ENCODE measurements at regions not wholly inside any gene's neighbourhood (a gene's known extent, or its start where the extent isn't known, plus 50 kb on each side); places are given as distances from the start of the nearest gene placed in this dataset.

DNA sequence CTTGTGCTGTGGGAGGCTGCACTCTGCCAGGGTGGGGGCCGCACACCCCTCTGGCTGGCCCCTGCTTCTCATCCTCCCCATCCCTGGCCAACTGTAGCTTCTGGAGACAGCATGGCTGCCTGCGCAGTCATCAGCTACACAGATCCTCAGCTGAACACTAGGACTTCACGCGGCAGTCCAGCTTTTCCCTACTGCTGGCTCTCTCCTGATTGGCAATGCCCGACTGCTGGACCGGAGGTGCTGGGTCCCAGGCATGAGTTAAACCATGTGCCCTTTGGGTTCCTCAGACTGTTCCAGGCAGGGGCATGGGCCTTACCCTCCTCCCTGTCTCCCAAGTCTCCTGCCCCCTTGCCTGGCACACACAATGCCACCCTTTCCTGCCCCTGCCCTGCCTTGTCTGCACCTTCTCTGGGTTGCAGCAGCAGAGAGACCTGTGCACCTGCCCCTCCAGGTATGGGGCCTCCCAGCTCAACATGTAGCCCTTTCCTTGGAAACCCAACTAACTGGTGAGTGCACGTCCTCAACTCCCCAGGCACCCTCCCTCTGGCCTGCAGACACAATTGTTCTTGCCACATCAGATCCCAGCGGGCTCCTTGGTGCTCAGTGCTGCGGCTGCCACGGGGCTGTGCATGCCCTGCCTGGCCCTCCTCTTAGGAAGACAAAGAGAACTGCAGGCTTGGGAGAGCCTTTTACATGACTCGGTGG, 1039.2 kb downstream of the TBC1D22A start (continued):
- no peak for TF ChIP-seq ZNF121 (tag by site-specific recombination; IDR thresholded peaks at IDR 0.05)
- TF ChIP-seq ZSCAN30 (tag by site-specific recombination; IDR thresholded peaks at IDR 0.05) = no peak
- TF ChIP-seq ZNF549 (tag by site-specific recombination; IDR thresholded peaks at IDR 0.05) = no peak
- TF ChIP-seq TSHZ1 (tag by site-specific recombination; IDR thresholded peaks at IDR 0.05; ENCODE audit: borderline replicate concordance) = no peak
- TF ChIP-seq GLI2 (tag by site-specific recombination; IDR thresholded peaks at IDR 0.05; ENCODE audit: borderline replicate concordance, low read depth) = no peak

GRCh38 chr22:47798229-47798628, 1035.8 kb downstream of the TBC1D22A start:
- Histone ChIP-seq H3K4me1 (ENCODE audit: control insufficient read depth, insufficient read depth, low read length) (no peaks in the 10 kb centered on the region), H3K27ac (ENCODE audit: extremely low read depth, low read depth, low read length) (no peak overlapping the region), H3K4me3 (ENCODE audit: low read depth, low read length) (no peak overlapping the region), H3K36me3 (ENCODE audit: control insufficient read depth in 2 of 2, insufficient read depth in 1 of 2, low read length in 2 of 2) (no peaks in the 10 kb centered on the region), H3K9me3 (ENCODE audit: control insufficient read depth, insufficient read depth, low read depth, low read length) (no peaks in the 10 kb centered on the region)
- TF ChIP-seq KLF7 (tag by site-specific recombination; IDR thresholded peaks at IDR 0.05; ENCODE audit: borderline replicate concordance) (no peak), ZNF830 (tag by site-specific recombination; IDR thresholded peaks at IDR 0.05; ENCODE audit: low read depth) (no peak), ZNF18 (tag by site-specific recombination; IDR thresholded peaks at IDR 0.05) (no peak), MYNN (tag by site-specific recombination; IDR thresholded peaks at IDR 0.05; ENCODE audit: borderline replicate concordance) (no peak), ZBTB7A (tag by site-specific recombination; IDR thresholded peaks at IDR 0.05; ENCODE audit: low read depth) (no peak), ZNF530 (tag by site-specific recombination; IDR thresholded peaks at IDR 0.05; ENCODE audit: low read depth) (no peak), ZNF658 (tag by site-specific recombination; IDR thresholded peaks at IDR 0.05) (no peak), ZNF596 (tag by site-specific recombination; IDR thresholded peaks at IDR 0.05) (no peak), ZNF624 (tag by site-specific recombination; IDR thresholded peaks at IDR 0.05) (no peak), ZNF621 (tag by site-specific recombination; IDR thresholded peaks at IDR 0.05) (no peak), SP3 (tag by site-specific recombination; IDR thresholded peaks at IDR 0.05) (no peak), ZFP3 (tag by site-specific recombination; IDR thresholded peaks at IDR 0.05; ENCODE audit: low read depth) (no peak)
- TF ChIP-seq, protein P1, sequence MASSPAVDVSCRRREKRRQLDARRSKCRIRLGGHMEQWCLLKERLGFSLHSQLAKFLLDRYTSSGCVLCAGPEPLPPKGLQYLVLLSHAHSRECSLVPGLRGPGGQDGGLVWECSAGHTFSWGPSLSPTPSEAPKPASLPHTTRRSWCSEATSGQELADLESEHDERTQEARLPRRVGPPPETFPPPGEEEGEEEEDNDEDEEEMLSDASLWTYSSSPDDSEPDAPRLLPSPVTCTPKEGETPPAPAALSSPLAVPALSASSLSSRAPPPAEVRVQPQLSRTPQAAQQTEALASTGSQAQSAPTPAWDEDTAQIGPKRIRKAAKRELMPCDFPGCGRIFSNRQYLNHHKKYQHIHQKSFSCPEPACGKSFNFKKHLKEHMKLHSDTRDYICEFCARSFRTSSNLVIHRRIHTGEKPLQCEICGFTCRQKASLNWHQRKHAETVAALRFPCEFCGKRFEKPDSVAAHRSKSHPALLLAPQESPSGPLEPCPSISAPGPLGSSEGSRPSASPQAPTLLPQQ (tag by site-specific recombination; IDR thresholded peaks at IDR 0.05) = no peak
- TF ChIP-seq, protein P2, sequence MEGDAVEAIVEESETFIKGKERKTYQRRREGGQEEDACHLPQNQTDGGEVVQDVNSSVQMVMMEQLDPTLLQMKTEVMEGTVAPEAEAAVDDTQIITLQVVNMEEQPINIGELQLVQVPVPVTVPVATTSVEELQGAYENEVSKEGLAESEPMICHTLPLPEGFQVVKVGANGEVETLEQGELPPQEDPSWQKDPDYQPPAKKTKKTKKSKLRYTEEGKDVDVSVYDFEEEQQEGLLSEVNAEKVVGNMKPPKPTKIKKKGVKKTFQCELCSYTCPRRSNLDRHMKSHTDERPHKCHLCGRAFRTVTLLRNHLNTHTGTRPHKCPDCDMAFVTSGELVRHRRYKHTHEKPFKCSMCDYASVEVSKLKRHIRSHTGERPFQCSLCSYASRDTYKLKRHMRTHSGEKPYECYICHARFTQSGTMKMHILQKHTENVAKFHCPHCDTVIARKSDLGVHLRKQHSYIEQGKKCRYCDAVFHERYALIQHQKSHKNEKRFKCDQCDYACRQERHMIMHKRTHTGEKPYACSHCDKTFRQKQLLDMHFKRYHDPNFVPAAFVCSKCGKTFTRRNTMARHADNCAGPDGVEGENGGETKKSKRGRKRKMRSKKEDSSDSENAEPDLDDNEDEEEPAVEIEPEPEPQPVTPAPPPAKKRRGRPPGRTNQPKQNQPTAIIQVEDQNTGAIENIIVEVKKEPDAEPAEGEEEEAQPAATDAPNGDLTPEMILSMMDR (tag by site-specific recombination; IDR thresholded peaks at IDR 0.05) = no peak
- CTCF ChIA-PET = interaction anchor here (0.6 kb wide), 1 partner anchor 46 kb away, joined by 3 read pairs; no protein-coding TSS in a partner anchor
- POLR2A ChIA-PET = no interaction called here
